CD4-positive, alpha-beta T cell treated with Interleukin-1 beta for 1 hour (primary cell): ENCODE measurements at regions not wholly inside any gene's neighbourhood (a gene's known extent, or its start where the extent isn't known, plus 50 kb on each side); places are given as distances from the start of the nearest gene placed in this dataset.
"Not testable (repeated sequence)": the region's sequence is repeated elsewhere in the genome, so short reads cannot be mapped to it uniquely, and the experiment has no call there.

ENCODE experiments used
- DNase-seq, 2 donors: peaks; one replicate each; pipeline ENCODE4 v3.0.0-alpha.2; 2020 to 2022

DNA sequence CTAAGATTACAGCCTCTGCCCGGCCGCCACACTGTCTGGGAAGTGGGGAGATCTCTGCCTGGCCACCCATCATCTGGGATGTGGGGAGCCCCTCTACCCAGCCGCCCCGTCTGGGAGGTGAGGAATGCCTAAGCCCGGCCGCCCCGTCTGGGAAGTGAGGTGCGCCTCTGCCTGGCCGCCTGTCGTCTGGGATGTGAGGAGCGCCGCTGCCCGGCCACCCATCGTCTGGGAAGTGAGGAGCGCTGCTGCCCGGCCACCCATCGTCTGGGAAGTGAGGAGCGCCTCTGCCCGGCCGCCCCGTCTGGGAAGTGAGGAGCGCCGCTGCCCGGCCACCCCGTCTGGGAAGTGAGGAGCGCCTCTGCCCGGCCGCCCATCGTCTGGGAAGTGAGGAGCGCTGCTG is 135.9 kb upstream of the PROKR2 start:
- DNase-seq, result not testable (repeated sequence)

DNA sequence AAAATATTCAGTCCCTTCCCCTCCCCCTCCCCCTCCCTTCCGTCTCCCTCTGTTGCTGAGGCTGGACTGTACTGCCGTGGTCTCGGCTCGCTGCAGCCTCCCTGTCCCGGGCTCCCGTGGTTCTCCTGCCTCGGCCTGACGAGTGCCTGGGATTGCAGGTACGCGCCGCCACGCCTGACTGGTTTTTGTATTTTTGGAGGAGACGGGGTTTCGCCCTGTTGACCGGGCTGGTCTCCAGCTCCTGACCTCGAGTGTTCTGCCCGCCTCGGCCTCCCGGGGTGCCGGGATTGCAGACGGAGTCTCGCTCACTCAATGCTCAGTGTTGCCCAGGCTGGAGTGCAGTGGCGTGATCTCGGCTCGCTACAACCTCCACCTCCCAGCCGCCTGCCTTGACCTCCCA is 135.5 kb upstream of the PROKR2 start:
- not testable (repeated sequence) for DNase-seq

DNA sequence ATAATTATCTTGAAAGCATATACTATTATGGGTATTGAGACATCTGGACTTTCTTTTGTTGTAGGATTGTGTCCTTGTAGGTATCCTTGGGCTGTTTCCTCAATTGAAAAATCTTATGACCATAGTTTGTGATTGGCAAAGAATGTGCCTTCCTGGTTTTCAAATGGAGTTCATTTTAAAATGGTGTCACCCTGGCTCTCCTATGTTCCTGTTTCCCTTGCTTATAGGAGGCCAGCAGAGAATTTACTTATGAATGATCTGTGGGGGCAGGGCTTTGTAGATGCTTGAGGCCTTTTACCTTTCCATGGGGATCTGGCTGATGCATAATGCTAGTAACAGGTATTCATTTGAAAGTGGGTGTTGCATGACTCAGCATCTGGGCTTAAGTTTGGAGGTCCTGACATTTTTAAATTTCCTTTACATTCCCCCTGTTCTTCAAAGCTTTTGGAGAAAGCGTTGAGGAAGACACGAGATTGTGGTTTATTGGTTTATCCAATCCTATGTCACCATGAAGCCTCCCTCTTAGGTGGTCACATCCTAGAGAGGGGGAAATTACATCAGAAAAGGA is 135.0 kb upstream of the PROKR2 start:
- no peak for DNase-seq

DNA sequence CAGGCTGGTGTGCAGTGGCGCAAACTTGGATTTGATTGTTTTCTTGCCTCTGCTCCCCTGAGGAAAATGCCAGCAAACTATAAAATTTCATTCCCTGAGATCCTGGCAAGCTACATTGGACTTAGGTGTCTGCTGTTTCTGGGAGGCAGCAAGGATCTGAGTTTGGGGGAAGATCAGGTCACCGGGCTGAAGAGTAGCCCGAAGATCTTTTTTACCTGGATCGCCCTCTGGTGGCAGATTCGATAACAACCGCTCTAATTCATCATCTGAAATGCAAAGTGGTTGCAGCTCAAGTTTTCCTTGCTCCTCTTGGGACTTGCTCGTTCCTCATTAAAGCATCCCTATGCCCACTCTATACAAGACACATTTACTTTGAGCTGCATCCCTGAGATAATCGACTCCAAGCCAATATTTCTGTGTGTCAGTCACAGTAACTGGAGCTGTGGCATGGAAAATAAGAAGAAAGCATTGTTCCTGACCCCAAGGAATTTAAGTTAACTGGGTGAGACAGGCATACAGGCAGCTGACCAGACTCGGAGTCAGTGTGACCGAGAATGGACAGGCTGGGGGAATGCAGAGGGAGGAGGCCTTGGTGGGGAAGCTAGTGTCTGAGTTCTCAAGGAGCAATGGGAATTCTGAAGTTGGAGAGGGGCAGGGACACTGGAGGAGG is 131.8 kb upstream of the PROKR2 start:
- peak in 1 of 2 donors; percentile 30 for DNase-seq

DNA sequence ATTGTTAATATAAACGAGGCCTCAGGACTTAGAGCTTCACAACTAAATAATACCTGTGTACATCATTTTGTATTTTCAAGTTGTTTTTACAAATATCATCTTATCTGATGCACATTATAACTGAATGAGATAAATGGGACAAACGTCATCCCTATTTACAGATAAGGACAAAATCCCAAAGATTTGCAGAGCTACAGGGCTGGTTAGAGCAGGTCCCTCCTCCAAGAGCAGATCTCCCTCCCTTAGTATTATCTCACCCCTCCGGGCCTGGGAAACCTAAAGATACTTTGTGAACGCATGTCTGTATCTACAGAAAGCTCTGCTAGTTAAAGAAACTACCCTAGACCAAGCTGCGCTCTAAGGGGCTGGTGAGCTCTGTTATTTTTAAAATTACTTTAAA is 130.4 kb upstream of the PROKR2 start:
- no peak for DNase-seq

DNA sequence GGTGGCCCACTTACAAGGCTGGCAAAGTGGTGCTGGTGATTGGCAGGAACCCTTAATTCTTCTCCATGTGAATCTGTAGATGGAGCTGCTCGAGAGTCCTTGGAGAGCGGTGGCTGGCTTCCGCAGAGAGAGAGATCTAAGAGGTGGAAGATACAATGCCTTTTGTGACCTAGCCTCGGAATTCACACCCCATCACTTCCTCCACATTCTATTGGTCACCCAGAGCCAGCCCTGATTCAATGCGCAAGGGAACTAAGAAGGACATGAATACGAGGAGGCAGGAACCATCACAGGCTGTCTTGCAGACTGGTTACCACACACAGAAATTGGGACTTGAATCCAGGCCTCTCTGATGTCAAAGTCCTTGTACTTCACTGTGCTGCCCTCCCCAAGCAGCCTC is 128.9 kb upstream of the PROKR2 start:
- no peak for DNase-seq

DNA sequence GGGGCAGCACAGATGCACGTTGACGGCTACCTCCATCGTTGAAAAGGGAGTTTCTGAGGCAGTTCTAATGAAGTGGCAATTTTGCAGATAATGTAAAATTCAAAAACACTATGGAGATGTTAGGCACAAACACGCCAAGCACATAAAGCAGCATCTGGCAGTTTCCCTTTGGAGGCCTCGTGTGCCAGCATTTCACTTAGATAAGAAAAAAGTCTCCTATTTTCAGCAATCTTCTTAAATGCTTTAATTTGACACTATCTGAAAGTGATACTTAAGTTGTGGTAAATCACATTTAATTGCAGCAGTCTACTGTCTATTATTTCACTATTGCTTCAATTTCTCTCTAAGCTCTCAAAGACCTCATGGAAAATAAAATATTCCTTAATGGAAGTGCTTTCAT is 125.3 kb upstream of the PROKR2 start:
- no peak for DNase-seq

DNA sequence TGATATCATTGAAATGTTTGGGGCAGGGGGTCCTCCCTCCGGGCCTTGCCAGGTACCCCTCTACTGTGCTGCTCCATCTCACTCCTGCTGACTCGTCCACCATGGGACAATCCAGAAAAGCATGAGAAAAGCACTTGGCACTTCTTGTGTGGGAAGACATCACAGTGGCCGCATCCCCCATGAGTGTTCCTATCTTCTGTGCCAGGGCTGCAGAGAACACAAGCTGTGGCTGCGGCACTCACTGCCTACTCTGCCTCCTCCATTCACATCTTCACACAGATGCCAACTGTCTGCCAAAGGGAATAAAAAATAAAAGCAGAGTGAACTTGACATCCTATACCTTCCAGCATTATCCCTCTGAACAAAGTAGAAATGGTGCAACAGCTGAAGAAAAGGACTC is 117.4 kb upstream of the PROKR2 start:
- DNase-seq, result no peak

DNA sequence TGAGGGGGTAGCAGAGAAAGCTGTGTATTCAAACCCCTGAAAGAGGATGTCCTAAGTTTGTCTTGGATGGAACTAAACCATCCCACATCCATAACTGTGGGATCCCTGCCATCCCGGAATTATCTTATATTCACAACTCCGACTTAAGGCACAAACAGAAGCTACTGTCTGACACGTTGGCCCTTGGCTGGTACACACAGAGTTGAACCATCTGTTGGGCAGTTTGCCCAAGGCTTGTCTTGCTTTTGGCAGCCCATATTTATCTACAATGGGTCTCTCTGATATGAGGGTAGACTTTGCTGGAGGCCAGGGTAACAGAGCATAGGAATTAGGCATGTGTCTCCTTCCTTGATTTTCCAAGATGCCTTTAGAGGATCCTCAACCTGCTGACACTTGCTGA is 116.6 kb upstream of the PROKR2 start:
- DNase-seq, result no peak

DNA sequence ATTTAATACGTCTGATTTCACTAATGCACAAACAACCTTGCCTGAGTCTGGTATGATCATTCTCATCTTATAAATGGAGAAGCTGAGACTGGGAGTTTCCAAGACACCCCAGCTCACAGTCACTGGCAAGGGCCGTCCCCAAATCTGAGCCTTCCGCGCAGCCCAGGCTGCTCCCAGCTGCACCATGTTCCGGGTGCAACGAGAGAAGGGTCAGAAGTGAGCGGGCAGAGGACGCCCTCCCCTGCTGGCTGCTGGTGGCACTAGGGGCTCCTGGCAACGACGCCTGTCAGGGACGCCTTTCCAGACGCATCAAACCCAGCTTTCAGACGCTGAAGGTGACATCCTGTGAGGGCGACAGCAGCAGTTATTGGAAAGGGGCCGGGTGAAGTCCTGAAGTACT is 115.3 kb upstream of the PROKR2 start:
- no peak for DNase-seq

DNA sequence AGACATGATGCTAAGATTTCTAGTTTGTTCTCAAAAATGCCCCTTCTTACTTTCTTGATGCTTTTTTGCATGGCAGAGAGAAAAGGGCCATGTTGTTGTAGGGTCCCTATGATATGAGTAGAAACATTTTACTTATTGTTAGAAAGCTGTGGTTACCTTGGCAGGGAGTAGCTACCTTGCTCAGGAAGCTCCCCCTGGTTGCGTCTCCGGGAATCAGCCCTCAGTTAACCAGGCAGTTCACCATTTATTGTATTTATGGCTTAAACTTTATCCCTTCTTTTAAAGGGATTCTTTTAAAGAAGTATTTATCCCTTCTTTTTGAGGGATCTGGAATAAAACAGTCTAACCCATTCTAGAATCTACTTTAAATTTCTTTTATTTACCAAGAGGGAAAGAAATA is 113.9 kb upstream of the PROKR2 start:
- DNase-seq, result no peak

DNA sequence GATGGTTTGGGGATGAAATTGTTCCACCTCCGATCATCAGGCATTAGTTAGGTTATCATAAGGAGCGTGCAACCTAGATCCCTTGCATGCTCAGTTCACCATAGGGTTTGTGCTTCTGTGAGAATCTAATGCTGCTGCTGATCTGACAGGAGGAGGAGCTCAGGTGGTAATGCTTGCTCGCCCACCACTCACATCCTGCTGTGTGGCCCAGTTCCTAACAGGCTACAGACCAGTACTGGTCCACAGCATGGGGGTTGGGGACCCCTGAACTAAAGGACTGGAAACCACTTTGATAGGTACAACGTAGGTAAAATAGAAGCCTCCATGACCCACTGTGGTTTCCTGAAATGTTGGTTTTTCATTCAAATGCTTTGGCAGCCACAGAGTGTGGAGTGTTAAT is 109.3 kb upstream of the PROKR2 start:
- DNase-seq, result no peak

DNA sequence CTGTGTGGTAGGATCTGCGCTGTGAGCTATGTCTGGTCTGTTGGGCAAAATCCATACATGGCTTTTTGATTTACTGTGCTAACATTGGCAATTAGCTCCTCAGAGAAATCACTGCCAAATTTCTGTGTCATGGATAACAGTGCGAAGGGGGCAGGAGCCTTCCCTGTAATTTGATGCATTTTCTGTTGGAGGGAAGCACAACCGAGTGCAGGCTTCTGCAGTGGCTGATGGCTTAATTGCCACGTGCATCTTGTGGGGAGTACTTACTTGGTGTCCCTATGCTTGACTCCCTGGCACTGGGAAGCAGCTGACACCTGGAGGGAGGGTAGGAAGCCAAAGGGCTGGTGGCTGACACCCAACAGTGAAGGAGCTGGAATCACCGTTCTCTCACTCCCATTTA is 99.3 kb upstream of the PROKR2 start:
- no peak for DNase-seq

DNA sequence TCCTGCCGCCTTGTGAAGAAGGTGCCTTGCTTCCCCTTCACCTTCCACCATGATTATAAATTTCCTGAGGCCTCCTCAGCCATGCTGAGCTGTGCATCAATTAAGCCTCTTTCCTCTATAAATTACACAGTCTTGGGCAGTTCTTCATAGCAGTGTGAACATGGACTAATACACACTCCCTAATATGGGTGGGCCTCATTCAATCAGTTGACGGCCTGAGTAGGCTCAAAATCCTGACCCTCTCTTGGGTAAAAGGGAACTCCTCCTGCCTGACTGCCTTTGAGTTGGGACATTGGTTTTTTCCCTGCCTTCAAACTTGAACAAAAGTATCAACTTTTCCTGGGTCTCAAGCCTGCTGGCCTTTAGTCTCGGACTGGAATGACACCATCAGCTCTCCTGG is 96.6 kb upstream of the PROKR2 start:
- no peak for DNase-seq

DNA sequence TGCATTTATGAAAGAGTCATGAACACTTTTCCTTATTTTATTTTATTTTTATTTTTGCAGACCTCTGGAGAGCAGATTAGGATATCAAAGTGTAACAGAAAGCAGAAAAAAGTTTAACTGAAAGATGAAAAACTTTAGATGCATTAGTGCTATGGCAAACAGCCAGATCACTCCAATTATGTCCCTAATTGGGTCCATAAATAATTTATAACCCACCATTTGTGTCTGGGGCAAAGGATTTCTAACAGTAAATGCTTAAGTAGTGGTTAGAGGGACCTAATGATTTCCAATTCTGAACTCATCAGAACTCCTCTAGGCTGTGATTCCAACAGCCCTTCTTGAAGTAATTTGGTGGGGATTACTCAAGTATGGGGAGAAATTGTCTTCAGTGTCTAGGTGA is 93.7 kb upstream of the PROKR2 start:
- DNase-seq, result no peak

DNA sequence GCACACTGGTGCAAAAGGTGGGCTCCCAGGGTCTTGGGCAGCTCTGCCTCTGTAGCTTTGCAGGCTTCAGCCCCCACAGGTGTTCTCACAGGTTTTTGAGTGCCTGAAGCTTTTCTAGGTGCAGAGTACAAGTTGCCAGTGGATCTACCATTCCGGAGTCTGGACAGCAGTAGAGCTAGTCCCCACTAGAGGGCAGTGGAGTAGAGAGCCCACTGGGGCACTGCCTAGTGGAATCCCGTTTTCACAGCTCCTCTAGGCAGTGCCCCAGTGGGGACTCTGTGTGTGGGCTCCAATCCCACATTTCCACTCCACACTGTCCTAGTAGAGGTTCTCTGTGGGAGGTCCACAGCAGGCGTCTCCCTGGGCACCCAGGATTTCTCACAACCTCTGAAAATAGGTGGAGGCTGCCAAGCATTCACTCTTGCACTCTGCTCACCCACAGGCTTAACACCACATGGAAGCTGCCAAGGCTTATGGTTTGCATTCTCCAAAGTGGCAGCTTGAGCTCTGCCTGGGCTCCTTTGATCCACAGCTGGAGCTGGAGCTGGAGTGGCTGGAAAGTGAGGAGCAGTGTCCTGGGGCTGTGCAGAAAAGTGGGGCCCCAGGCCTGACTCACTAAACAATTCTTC is 86.3 kb upstream of the PROKR2 start:
- DNase-seq, result peak in 1 of 2 donors; percentile 1

DNA sequence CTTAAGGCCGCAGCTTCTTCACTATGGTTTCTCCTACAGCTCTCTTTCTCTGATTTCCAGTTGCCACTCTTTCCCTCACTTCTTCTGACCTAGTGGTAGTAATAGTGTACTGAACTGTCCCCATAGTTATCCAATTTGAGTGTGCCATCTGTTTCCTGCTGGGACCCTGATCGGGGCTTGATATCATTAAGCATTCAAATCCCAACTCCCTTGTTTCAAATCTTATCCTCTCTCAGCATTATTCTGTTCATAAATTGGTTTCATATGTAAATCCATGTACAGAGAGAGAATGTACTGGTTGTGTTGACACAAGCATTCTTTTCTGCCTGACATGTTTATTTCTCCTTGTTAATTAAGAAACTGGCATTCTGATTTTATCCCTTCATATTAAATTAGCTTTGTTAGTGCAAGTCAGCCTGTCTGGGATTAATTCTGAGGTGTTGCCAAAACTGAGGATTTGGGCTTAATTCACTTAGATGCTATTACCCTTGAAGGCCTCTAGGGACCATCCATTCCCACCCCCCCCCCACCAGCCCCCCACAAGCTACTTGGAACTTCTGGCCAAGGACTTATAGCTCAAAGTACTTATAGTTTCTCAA is 84.6 kb upstream of the PROKR2 start:
- no peak for DNase-seq

DNA sequence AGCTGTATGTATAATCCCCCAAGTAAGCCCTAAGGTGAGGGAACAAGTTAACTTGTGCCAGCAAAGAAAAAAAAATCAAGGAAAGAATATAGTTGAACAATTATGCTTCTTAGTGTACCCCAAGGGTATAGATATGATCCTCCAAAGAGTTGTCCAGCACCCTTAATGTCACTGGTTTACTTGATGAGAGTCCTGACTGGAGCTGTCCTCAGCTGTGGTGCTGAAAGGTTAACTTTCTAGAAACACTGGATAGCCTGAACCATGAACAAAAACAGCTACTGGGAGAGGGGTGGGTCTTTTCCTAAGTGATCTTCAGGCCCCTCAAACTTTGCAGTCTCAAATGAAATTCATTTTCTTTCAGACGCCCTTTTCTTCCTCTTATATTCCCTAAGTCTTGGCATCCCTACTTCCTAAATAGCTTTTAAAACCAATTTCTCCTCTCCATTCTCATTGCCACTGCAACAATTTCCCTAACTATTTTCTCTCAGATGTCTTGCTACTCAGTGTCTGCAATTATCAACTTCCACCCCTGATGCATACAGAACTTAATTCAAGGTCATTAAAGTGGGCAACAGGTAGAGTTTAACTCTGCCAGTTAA is 83.5 kb upstream of the PROKR2 start:
- DNase-seq, result no peak

DNA sequence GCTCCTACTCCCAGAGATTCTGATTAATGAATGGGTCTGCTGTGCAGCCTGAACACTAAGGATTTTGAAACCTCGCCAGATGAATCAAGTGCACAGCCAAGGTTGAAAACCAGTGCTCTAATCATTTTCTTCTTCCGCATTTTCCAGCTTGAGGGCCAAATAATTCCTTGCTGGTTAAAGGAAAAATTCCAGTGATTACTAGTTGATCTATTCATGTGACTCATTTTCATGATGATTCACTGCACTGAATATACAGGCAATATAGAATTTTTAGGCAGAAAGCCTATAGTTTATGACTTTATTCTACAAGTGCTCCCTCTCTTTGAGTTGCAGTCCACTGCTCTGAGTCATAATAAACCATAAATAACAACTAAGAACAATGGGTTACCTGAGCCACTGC is 80.6 kb upstream of the PROKR2 start:
- no peak for DNase-seq

DNA sequence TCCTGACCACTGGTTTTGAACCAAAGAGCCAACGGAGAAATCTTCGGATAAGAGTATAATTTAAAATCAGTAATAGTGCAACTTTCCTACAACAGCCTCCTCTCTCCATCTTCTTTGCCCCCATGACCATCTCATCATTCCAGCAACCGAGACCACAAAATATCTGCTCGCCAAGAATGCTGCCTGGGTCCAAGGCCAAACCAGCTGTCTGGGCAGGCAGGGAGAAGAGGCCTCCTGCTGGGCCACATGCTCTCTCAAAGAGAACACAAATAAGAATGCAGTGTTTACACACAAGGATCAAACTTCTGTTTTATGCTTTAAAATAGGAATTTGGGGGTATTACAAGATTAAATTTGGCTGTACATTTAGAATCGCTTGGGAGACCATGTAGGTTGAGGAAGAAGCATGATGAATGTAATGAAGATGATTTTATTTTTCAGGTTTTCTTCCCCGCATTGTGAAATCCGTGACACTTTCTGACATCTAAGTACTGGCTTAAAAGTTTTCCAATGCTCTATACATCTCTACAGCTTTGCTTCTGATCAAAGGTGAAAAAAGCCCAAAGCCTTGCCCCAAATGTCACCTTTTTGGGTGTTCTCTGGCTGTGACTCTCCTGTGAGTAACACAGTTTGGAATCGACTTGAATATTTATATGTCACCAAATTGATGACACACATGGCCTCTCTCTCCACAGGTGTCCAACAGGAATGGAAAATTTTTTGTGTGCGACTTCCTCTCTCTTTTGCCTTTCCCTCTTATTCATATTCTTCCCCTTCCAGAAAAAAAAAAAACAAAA is 79.4 kb upstream of the PROKR2 start:
- no peak for DNase-seq

DNA sequence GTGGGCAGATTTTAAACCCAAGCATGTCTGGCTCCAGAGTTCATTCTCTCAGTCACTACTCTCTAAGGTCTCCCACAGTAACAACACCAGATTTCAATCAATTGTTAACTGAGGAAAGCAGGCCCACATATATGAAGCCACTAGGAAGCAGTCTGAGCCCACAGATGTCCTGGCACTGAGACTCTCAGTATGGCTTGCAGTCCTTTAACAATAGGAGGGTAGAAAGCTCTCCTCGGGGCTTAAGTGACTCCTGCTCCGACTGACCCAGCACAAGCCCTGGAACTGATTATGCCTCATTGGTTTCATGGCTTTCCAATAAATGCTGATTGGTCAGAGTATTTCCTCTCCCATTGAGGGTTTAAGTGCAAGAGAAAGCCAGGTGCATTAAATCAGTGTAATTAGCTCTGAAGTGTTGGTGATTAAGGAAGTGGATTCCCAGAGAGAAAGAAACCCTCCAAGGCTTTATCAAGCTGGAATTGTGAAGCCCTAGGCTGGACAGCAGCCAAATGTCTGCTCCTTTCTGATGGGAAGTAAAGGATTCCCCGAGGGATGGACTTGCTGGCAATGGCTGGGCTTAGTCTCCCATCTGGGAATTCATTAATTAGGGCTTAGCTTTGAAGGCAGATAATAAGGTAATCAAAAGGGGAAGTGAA is 76.6 kb upstream of the PROKR2 start:
- DNase-seq, result no peak

DNA sequence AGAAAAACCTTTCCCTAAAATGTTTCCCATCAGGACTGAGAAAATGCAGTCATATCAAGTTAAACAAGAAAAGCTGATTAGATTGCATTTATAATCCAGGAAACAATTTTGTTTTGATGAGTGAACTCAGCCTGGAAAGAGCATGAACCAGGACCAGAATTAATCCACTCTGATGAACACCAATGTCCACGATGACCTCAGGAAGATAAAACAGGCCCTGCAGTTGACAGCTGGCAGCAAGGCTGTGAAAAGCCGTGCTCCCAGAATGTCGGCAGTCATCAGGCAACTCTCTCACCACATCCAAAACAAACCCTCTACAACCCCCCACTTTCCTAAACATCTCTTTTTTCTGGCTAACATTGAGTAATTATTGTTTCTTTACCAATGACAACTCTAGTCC is 74.0 kb upstream of the PROKR2 start:
- no peak for DNase-seq

DNA sequence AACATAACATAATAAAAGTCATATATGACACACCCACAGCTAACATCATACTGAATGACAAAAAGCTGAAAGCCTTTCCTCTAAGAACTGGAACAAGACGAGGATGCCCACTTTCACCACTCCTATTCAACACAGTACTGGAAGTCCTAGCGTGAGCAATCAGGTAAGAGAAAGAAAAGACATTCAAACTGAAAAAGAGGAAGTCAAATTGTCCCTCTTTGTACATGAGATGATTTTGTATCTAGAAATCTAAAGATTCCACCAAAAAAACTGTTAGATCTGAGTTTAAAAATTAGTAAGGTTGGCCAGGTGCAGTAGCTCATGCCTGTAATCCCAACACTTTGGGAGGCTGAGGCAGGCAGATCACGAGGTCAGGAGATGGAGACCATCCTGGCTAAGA is 70.1 kb upstream of the PROKR2 start:
- not testable (repeated sequence) for DNase-seq
